ENCODE measurements at regions not wholly inside any gene's neighbourhood (a gene's known extent, or its start where the extent isn't known, plus 50 kb on each side); places are given as distances from the start of the nearest gene placed in this dataset.

DNA sequence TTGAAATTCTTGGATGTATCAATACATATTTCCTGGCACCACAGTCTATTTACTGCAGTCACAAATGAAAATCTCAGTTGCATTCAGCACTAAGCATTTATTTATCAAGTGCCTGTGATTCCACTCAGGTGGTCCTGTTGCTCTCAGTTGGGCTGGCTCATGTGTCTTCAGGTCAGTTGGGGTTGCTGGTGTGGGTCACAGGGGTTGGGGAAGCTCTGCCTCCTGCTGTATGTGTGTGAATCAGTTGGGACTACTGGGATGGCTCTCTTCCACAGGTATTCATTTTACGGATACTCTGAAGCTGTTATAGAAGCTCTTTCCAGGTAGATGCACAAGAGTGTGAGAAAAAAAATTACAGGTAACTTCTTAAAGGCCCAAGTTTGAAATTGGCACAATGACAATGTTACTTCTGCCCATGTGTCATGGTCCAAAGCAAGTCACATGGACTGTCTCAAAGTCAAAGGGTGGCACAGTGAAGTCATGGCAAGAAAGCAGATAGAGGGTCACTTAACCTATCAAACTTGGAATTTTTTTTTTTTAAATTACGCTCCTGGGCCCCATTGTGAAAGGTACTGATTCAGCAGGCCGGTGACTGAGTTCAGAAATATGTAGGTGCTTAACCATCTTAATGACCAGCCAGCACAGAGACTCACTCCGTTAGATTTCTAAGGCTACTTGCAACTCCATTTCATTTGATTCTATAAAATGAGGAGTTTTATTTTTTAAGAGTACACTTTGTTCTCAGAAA lies 249.2 kb upstream of the GCFC2 start:
- TF ChIP-seq ZNF274 (IDR thresholded peaks at IDR 0.05; ENCODE audit: low read depth, low read length) (no peak), YY1 (IDR thresholded peaks at IDR 0.05; ENCODE audit: insufficient read depth, insufficient read length) (no peak)

Measured in NT2/D1 (cell line).